Inflammatory macrophage treated with lipopolysaccharide for 4 hours (primary cell): ENCODE measurements at regions not wholly inside any gene's neighbourhood (a gene's known extent, or its start where the extent isn't known, plus 50 kb on each side); places are given as distances from the start of the nearest gene placed in this dataset.

Source experiments
- DNase-seq: peaks from one replicate; pipeline ENCODE4 v3.0.0-alpha.2; 2020

GRCh38 chr9:119810645-119811429 is 441.6 kb upstream of the BRINP1 start:
- DNase-seq = no peak

GRCh38 chr9:119803679-119804078 is 434.4 kb upstream of the BRINP1 start:
- no peak for DNase-seq

- DNase-seq = no peak
Measured at GRCh38 chr9:119802621-119803020, 433.4 kb upstream of the BRINP1 start.

GRCh38 chr9:119802133-119802532 is 432.9 kb upstream of the BRINP1 start:
- no peak for DNase-seq

- no peak for DNase-seq
Measured at GRCh38 chr9:119801311-119801710, 432.1 kb upstream of the BRINP1 start.

- DNase-seq = no peak
Measured at GRCh38 chr9:119795395-119795794, 426.2 kb upstream of the BRINP1 start.

GRCh38 chr9:119794836-119795235 is 425.6 kb upstream of the BRINP1 start:
- DNase-seq = no peak

- no peak for DNase-seq
Measured at GRCh38 chr9:119793218-119793617, 424.0 kb upstream of the BRINP1 start.

GRCh38 chr9:119792242-119792641 is 423.0 kb upstream of the BRINP1 start:
- no peak for DNase-seq

- no peak for DNase-seq
Measured at GRCh38 chr9:119789987-119790386, 420.8 kb upstream of the BRINP1 start.

- DNase-seq = no peak
Measured at GRCh38 chr9:119788921-119789320, 419.7 kb upstream of the BRINP1 start.

- DNase-seq = no peak
Measured at GRCh38 chr9:119781886-119782285, 412.7 kb upstream of the BRINP1 start.

- no peak for DNase-seq
Measured at GRCh38 chr9:119775410-119775809, 406.2 kb upstream of the BRINP1 start.

- no peak for DNase-seq
Measured at GRCh38 chr9:119773823-119774222, 404.6 kb upstream of the BRINP1 start.

- no peak for DNase-seq
Measured at GRCh38 chr9:119771341-119771740, 402.1 kb upstream of the BRINP1 start.

GRCh38 chr9:119768266-119768665 is 399.0 kb upstream of the BRINP1 start:
- DNase-seq = no peak

GRCh38 chr9:119765632-119766175 is 396.5 kb upstream of the BRINP1 start:
- no peak for DNase-seq

- DNase-seq = no peak
Measured at GRCh38 chr9:119763260-119763659, 394.0 kb upstream of the BRINP1 start.

GRCh38 chr9:119761812-119762211 is 392.6 kb upstream of the BRINP1 start:
- DNase-seq = no peak

GRCh38 chr9:119758990-119759389 is 389.8 kb upstream of the BRINP1 start:
- no peak for DNase-seq

GRCh38 chr9:119758241-119758640 is 389.0 kb upstream of the BRINP1 start:
- no peak for DNase-seq

- DNase-seq = no peak
Measured at GRCh38 chr9:119739476-119739875, 370.2 kb upstream of the BRINP1 start.

GRCh38 chr9:119736491-119737454 is 367.5 kb upstream of the BRINP1 start:
- no peak for DNase-seq

- no peak for DNase-seq
Measured at GRCh38 chr9:119727988-119728387, 358.8 kb upstream of the BRINP1 start.
